ENCODE measurements at regions not wholly inside any gene's neighbourhood (a gene's known extent, or its start where the extent isn't known, plus 50 kb on each side); places are given as distances from the start of the nearest gene placed in this dataset.

DNA sequence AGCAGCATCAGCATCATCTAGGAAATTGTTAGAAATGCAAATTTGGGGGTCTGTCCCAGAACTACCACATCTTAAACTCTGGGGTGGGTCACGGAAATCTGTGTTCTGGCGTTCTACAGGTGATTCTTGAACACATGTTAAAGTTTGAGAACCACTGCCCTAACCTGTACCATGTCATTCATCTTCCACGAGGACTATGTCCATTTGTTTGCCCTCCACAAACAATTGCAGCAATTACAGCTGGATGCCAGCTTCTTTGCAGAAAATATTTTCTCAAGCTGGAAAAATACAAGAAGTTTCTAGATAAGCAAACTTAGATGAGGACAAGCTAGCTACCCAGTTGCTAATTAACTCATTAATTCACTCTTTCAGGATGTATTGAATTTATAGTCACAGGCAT, 54.1 kb downstream of the MAFB start:
- H3K18ac ChIP-seq (ENCODE audit: low read length): no peak overlapping the region
- H3K4me3 ChIP-seq (ENCODE audit: low read length in 2 of 2): no peak overlapping the region
- H3K36me3 ChIP-seq (replicated peaks in 1 of 2; ENCODE audit: control insufficient read depth in 2 of 2, insufficient read depth in 2 of 2, low read length in 2 of 2): no peaks in the 10 kb centered on the region
- no peak overlapping the region for H4K8ac ChIP-seq (ENCODE audit: low read depth, low read length)
- no peaks in the 10 kb centered on the region for H3K9me3 ChIP-seq (replicated peaks in 1 of 2; ENCODE audit: control insufficient read depth in 2 of 2, insufficient read depth in 1 of 2, low read depth in 1 of 2, low read length in 2 of 2)
- H3K4me2 ChIP-seq (ENCODE audit: insufficient read depth, low read length, poor library complexity, severe bottlenecking): no peak overlapping the region
- no peak overlapping the region for H3K4ac ChIP-seq (ENCODE audit: low read length)
- no peak overlapping the region for H3K14ac ChIP-seq (ENCODE audit: low read length)
- no peak overlapping the region for H4K91ac ChIP-seq (ENCODE audit: low read depth, low read length, poor library complexity)
- peaks cover 0 to 2% (median 0%) of the 10 kb centered on the region in 3 experiments for H3K27me3 ChIP-seq (ENCODE audit: control insufficient read depth in 3 of 3, insufficient read depth in 3 of 3, low read depth in 1 of 3, low read length in 3 of 3)
- H3K4me1 ChIP-seq (ENCODE audit: control insufficient read depth in 2 of 2, insufficient read depth in 1 of 2, low read depth in 1 of 2, low read length in 2 of 2): peaks cover 0 to 3% of the 10 kb centered on the region in 2 donors
- no peak overlapping the region for H2BK12ac ChIP-seq (ENCODE audit: low read length)
- H2BK120ac ChIP-seq (ENCODE audit: low read depth, low read length): no peak overlapping the region
- no peak overlapping the region for H2AFZ ChIP-seq (ENCODE audit: low read length)
- no peak for DNase-seq (ENCODE audit: low spot score)
- H3K27ac ChIP-seq (replicated peaks; ENCODE audit: low read length): no peak overlapping the region
- H3K23ac ChIP-seq (ENCODE audit: low read depth, low read length, poor library complexity): no peak overlapping the region
- H2AK5ac ChIP-seq (ENCODE audit: low read depth, low read length): no peak overlapping the region
- no peak overlapping the region for H2BK15ac ChIP-seq (ENCODE audit: low read length)
- no peak overlapping the region for H2BK5ac ChIP-seq (ENCODE audit: low read length)
- no CpG with 5 or more reads among the region's 3 CpGs for WGBS, 2 donors (ENCODE audit: extremely low coverage in 2 of 2, insufficient read length in 2 of 2, insufficient replicate concordance in 1 of 2)
- no peak overlapping the region for H3K9ac ChIP-seq (ENCODE audit: low read depth, low read length, poor library complexity)
- H3K79me1 ChIP-seq (ENCODE audit: low read depth, low read length): no peaks in the 10 kb centered on the region

- no peak overlapping the region for H3K4me2 ChIP-seq (ENCODE audit: insufficient read depth, low read length, poor library complexity, severe bottlenecking)
- no peak overlapping the region for H2BK15ac ChIP-seq (ENCODE audit: low read length)
- no peak overlapping the region for H4K8ac ChIP-seq (ENCODE audit: low read depth, low read length)
- no peak overlapping the region for H3K18ac ChIP-seq (ENCODE audit: low read length)
- no peak overlapping the region for H2AFZ ChIP-seq (ENCODE audit: low read length)
- no peak overlapping the region for H2BK120ac ChIP-seq (ENCODE audit: low read depth, low read length)
- no peak overlapping the region for H3K23ac ChIP-seq (ENCODE audit: low read depth, low read length, poor library complexity)
- H4K91ac ChIP-seq (ENCODE audit: low read depth, low read length, poor library complexity): no peak overlapping the region
- no peak overlapping the region for H2BK12ac ChIP-seq (ENCODE audit: low read length)
- H3K36me3 ChIP-seq (replicated peaks in 1 of 2; ENCODE audit: control insufficient read depth in 2 of 2, insufficient read depth in 2 of 2, low read length in 2 of 2): no peaks in the 10 kb centered on the region
- no CpG with 5 or more reads among the region's 5 CpGs for WGBS, 2 donors (ENCODE audit: extremely low coverage in 2 of 2, insufficient read length in 2 of 2, insufficient replicate concordance in 1 of 2)
- no peaks in the 10 kb centered on the region for H3K79me1 ChIP-seq (ENCODE audit: low read depth, low read length)
- peaks cover 0 to 3% (median 0%) of the 10 kb centered on the region in 3 experiments for H3K27me3 ChIP-seq (ENCODE audit: control insufficient read depth in 3 of 3, insufficient read depth in 3 of 3, low read depth in 1 of 3, low read length in 3 of 3)
- H3K14ac ChIP-seq (ENCODE audit: low read length): no peak overlapping the region
- H3K4me1 ChIP-seq (ENCODE audit: control insufficient read depth in 2 of 2, insufficient read depth in 1 of 2, low read depth in 1 of 2, low read length in 2 of 2): peaks cover 0 to 3% of the 10 kb centered on the region in 2 donors
- no peak overlapping the region for H3K9ac ChIP-seq (ENCODE audit: low read depth, low read length, poor library complexity)
- H3K27ac ChIP-seq (replicated peaks; ENCODE audit: low read length): no peak overlapping the region
- no peak overlapping the region for H2AK5ac ChIP-seq (ENCODE audit: low read depth, low read length)
- no peak overlapping the region for H2BK5ac ChIP-seq (ENCODE audit: low read length)
- no peaks in the 10 kb centered on the region for H3K9me3 ChIP-seq (replicated peaks in 1 of 2; ENCODE audit: control insufficient read depth in 2 of 2, insufficient read depth in 1 of 2, low read depth in 1 of 2, low read length in 2 of 2)
- no peak overlapping the region for H3K4ac ChIP-seq (ENCODE audit: low read length)
- no peak for DNase-seq (ENCODE audit: low spot score)
- H3K4me3 ChIP-seq (ENCODE audit: low read length in 2 of 2): no peak overlapping the region
Observed at GRCh38 chr20:40633123-40633850, 55.7 kb downstream of the MAFB start.

GRCh38 chr20:40632346-40632976, 56.6 kb downstream of the MAFB start:
- no peak overlapping the region for H2BK12ac ChIP-seq (ENCODE audit: low read length)
- whole genome bisulfite sequencing, 2 donors (ENCODE audit: extremely low coverage in 2 of 2, insufficient read length in 2 of 2, insufficient replicate concordance in 1 of 2): no CpG with 5 or more reads among the region's 10 CpGs
- H2BK15ac ChIP-seq (ENCODE audit: low read length): no peak overlapping the region
- H4K91ac ChIP-seq (ENCODE audit: low read depth, low read length, poor library complexity): no peak overlapping the region
- H3K27me3 ChIP-seq (ENCODE audit: control insufficient read depth in 3 of 3, insufficient read depth in 3 of 3, low read depth in 1 of 3, low read length in 3 of 3): peaks cover 0 to 3% (median 0%) of the 10 kb centered on the region in 3 experiments
- H2BK5ac ChIP-seq (ENCODE audit: low read length): no peak overlapping the region
- H2BK120ac ChIP-seq (ENCODE audit: low read depth, low read length): no peak overlapping the region
- H3K23ac ChIP-seq (ENCODE audit: low read depth, low read length, poor library complexity): no peak overlapping the region
- no peak overlapping the region for H2AFZ ChIP-seq (ENCODE audit: low read length)
- H3K4ac ChIP-seq (ENCODE audit: low read length): no peak overlapping the region
- no peaks in the 10 kb centered on the region for H3K79me1 ChIP-seq (ENCODE audit: low read depth, low read length)
- H3K4me2 ChIP-seq (ENCODE audit: insufficient read depth, low read length, poor library complexity, severe bottlenecking): no peak overlapping the region
- no peak overlapping the region for H3K4me3 ChIP-seq (ENCODE audit: low read length in 2 of 2)
- H3K9ac ChIP-seq (ENCODE audit: low read depth, low read length, poor library complexity): no peak overlapping the region
- H3K27ac ChIP-seq (replicated peaks; ENCODE audit: low read length): no peak overlapping the region
- no peaks in the 10 kb centered on the region for H3K9me3 ChIP-seq (replicated peaks in 1 of 2; ENCODE audit: control insufficient read depth in 2 of 2, insufficient read depth in 1 of 2, low read depth in 1 of 2, low read length in 2 of 2)
- H3K36me3 ChIP-seq (replicated peaks in 1 of 2; ENCODE audit: control insufficient read depth in 2 of 2, insufficient read depth in 2 of 2, low read length in 2 of 2): no peaks in the 10 kb centered on the region
- no peak overlapping the region for H3K14ac ChIP-seq (ENCODE audit: low read length)
- no peak overlapping the region for H3K18ac ChIP-seq (ENCODE audit: low read length)
- H2AK5ac ChIP-seq (ENCODE audit: low read depth, low read length): no peak overlapping the region
- peaks cover 0 to 3% of the 10 kb centered on the region in 2 donors for H3K4me1 ChIP-seq (ENCODE audit: control insufficient read depth in 2 of 2, insufficient read depth in 1 of 2, low read depth in 1 of 2, low read length in 2 of 2)
- no peak overlapping the region for H4K8ac ChIP-seq (ENCODE audit: low read depth, low read length)
- DNase-seq (ENCODE audit: low spot score): no peak

GRCh38 chr20:40631119-40631631, 57.9 kb downstream of the MAFB start:
- Histone ChIP-seq H3K9ac (ENCODE audit: low read depth, low read length, poor library complexity) (no peak overlapping the region), H3K27ac (replicated peaks; ENCODE audit: low read length) (no peak overlapping the region), H2AK5ac (ENCODE audit: low read depth, low read length) (no peak overlapping the region), H3K23ac (ENCODE audit: low read depth, low read length, poor library complexity) (no peak overlapping the region), H3K18ac (ENCODE audit: low read length) (no peak overlapping the region), H4K8ac (ENCODE audit: low read depth, low read length) (no peak overlapping the region), H2BK5ac (ENCODE audit: low read length) (no peak overlapping the region), H3K14ac (ENCODE audit: low read length) (no peak overlapping the region), H3K79me1 (ENCODE audit: low read depth, low read length) (no peaks in the 10 kb centered on the region), H2BK15ac (ENCODE audit: low read length) (no peak overlapping the region), H3K4me1 (ENCODE audit: control insufficient read depth in 2 of 2, insufficient read depth in 1 of 2, low read depth in 1 of 2, low read length in 2 of 2) (peaks cover 0 to 3% of the 10 kb centered on the region in 2 donors), H3K27me3 (ENCODE audit: control insufficient read depth in 3 of 3, insufficient read depth in 3 of 3, low read depth in 1 of 3, low read length in 3 of 3) (peaks cover 0 to 3% (median 0%) of the 10 kb centered on the region in 3 experiments), H4K91ac (ENCODE audit: low read depth, low read length, poor library complexity) (no peak overlapping the region), H3K36me3 (replicated peaks in 1 of 2; ENCODE audit: control insufficient read depth in 2 of 2, insufficient read depth in 2 of 2, low read length in 2 of 2) (no peaks in the 10 kb centered on the region), H2AFZ (ENCODE audit: low read length) (no peak overlapping the region), H2BK120ac (ENCODE audit: low read depth, low read length) (no peak overlapping the region), H2BK12ac (ENCODE audit: low read length) (no peak overlapping the region), H3K9me3 (replicated peaks in 1 of 2; ENCODE audit: control insufficient read depth in 2 of 2, insufficient read depth in 1 of 2, low read depth in 1 of 2, low read length in 2 of 2) (no peaks in the 10 kb centered on the region), H3K4ac (ENCODE audit: low read length) (no peak overlapping the region), H3K4me3 (ENCODE audit: low read length in 2 of 2) (no peak overlapping the region), H3K4me2 (ENCODE audit: insufficient read depth, low read length, poor library complexity, severe bottlenecking) (no peak overlapping the region)
- WGBS, 2 donors (ENCODE audit: extremely low coverage in 2 of 2, insufficient read length in 2 of 2, insufficient replicate concordance in 1 of 2): no CpG with 5 or more reads among the region's 10 CpGs
- DNase-seq (ENCODE audit: low spot score): no peak

Measured in neuronal stem cell (in vitro differentiated cells).